ENCODE measurements at regions not wholly inside any gene's neighbourhood (a gene's known extent, or its start where the extent isn't known, plus 50 kb on each side); places are given as distances from the start of the nearest gene placed in this dataset.

DNA sequence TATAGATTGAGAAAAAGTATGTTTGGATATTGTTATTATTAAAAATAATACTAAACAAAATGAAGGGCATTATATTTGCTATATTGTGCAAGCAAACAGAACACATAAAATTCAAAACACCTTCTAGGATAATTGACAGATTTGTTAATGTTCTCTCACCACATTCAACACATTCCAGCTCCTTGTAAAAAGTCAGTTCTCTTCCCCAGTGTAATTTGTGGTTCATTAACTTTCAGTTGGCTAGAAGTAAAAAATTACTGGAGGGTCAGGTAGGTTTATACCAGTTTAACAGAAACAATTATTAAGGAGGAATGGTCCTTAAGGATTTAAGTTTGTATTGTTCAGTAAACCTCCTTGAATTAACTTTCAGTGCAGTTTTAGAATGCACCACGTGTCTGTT is 1235.3 kb upstream of the ADGRL2 start:
- Histone ChIP-seq H2BK15ac (ENCODE audit: low read length) (no peak overlapping the region), H3K36me3 (ENCODE audit: control insufficient read depth in 2 of 4, insufficient read depth in 4 of 4, low read length in 3 of 4) (no peaks in the 10 kb centered on the region), H3K4me1 (replicated peaks in 1 of 4; ENCODE audit: control insufficient read depth in 3 of 4, insufficient read depth in 4 of 4, low read length in 3 of 4) (no peaks in the 10 kb centered on the region), H4K91ac (replicated peaks; ENCODE audit: insufficient read length, low read length) (no peak overlapping the region), H4K8ac (ENCODE audit: extremely low read depth, insufficient read depth, low read length) (no peak overlapping the region), H3K23me2 (ENCODE audit: low read depth, low read length) (no peaks in the 10 kb centered on the region), H3K9me3 (ENCODE audit: insufficient read depth in 2 of 2, low read depth in 1 of 2, low read length in 1 of 2) (no peaks in the 10 kb centered on the region), H2BK5ac (ENCODE audit: low read depth, low read length) (no peak overlapping the region), H2AK5ac (ENCODE audit: low read depth, low read length) (no peak overlapping the region), H3K4ac (replicated peaks; ENCODE audit: insufficient read length, low read depth, low read length) (no peak overlapping the region), H3K79me2 (ENCODE audit: control insufficient read depth in 1 of 2, insufficient read depth in 2 of 2, low read length in 2 of 2) (no peaks in the 10 kb centered on the region), H3K79me1 (ENCODE audit: low read depth, low read length) (no peaks in the 10 kb centered on the region), H3K23ac (ENCODE audit: insufficient read length) (no peak overlapping the region), H2BK12ac (ENCODE audit: low read depth, low read length) (no peak overlapping the region), H3K27ac (ENCODE audit: low read depth, low read length) (no peak overlapping the region), H4K20me1 (replicated peaks in 1 of 2; ENCODE audit: control insufficient read depth in 1 of 2, insufficient read depth in 2 of 2, low read length in 2 of 2) (no peaks in the 10 kb centered on the region), H2BK120ac (replicated peaks; ENCODE audit: low read depth, low read length) (no peak overlapping the region), H3K14ac (ENCODE audit: insufficient read length) (no peak overlapping the region), H3K27me3 (replicated peaks in 1 of 4; ENCODE audit: control insufficient read depth in 3 of 4, extremely low read depth in 1 of 4, insufficient read depth in 3 of 4, low read length in 3 of 4) (no peaks in the 10 kb centered on the region), H3K4me3 (ENCODE audit: extremely low read depth in 1 of 4, insufficient read depth in 2 of 4, low read depth in 3 of 4, low read length in 4 of 4) (no peak overlapping the region), H3K18ac (ENCODE audit: extremely low read depth, low read length) (no peak overlapping the region), H3K56ac (replicated peaks; ENCODE audit: insufficient read length, low read depth, low read length) (no peak overlapping the region), H3K4me2 (ENCODE audit: insufficient read depth in 1 of 2, low read depth in 2 of 2, low read length in 2 of 2) (no peak overlapping the region), H2BK20ac (ENCODE audit: low read length) (no peak overlapping the region), H4K5ac (ENCODE audit: insufficient read length, low read depth, low read length) (no peak overlapping the region), H3K9ac (replicated peaks in 1 of 4; ENCODE audit: extremely low read depth in 1 of 4, low read depth in 3 of 4, low read length in 3 of 4) (no peak overlapping the region), H2AFZ (ENCODE audit: low read length) (no peak overlapping the region)
- FAIRE-seq, result no peak
- DNase-seq (ENCODE audit: low read depth in 1 of 2, low spot score in 2 of 2), result no peak
- 81% methylated on average over 1 of the region's 1 CpG; no CpG with 5 or more reads in 1 of the 2 experiments for WGBS, 2 experiments (ENCODE audit: extremely low coverage in 1 of 2, insufficient coverage in 1 of 2, insufficient read length in 1 of 2, insufficient replicate concordance in 2 of 2, low coverage in 1 of 2, low lambda C conversion rate in 2 of 2, missing lambda C conversion rate in 1 of 2)
- POLR2A ChIA-PET (ENCODE audit: partially characterized antibody), result no interaction called here
- no peak for TF ChIP-seq KDM5A (IDR thresholded peaks at IDR 0.05; ENCODE audit: low read length)
- CTCF ChIA-PET (ENCODE audit: partially characterized antibody), result no interaction called here

Data from H1 (cell line).